Lung (tissue), 11 donors: ENCODE measurements at regions not wholly inside any gene's neighbourhood (a gene's known extent, or its start where the extent isn't known, plus 50 kb on each side); places are given as distances from the start of the nearest gene placed in this dataset.

ENCODE experiments used
- ATAC-seq: fragments of 200-7000 bp; cut with Tn5 transposase; one replicate; pipeline ENCODE4 v1.9.1; 2020; ENCODE audit warnings: moderate number of reproducible peaks; ENCODE audit not compliant: insufficient read depth, low FRiP score
- DNase-seq, 3 donors: peaks; one replicate each; pipeline ENCODE4 v3.0.0-alpha.2; 2013 to 2017
- H3K27ac ChIP-seq, 2 donors: one replicate each; pipeline ENCODE4 v1.5.1; 2013; ENCODE audit warnings: mild to moderate bottlenecking in 2 of 2, moderate library complexity in 2 of 2, control low read depth in 1 of 2, inconsistent platforms in 1 of 2, low read depth in 1 of 2, low read length in 1 of 2
- H3K27me3 ChIP-seq, 3 donors: one replicate each; pipeline ENCODE4 v1.5.1; 2013; ENCODE audit warnings: low read length in 2 of 3; ENCODE audit not compliant: control insufficient read depth in 3 of 3, insufficient read depth in 3 of 3
- H3K36me3 ChIP-seq, 4 donors: one replicate each; pipeline ENCODE4 v1.5.1; 2013; ENCODE audit warnings: low read length in 4 of 4, mild to moderate bottlenecking in 1 of 4, moderate library complexity in 1 of 4; ENCODE audit not compliant: control insufficient read depth in 4 of 4, insufficient read depth in 4 of 4
- H3K4me1 ChIP-seq, 5 donors: one replicate each; pipeline ENCODE4 v1.5.1; 2013; ENCODE audit warnings: low read length in 5 of 5, mild to moderate bottlenecking in 2 of 5, moderate library complexity in 1 of 5; ENCODE audit not compliant: control insufficient read depth in 5 of 5, insufficient read depth in 5 of 5
- H3K4me3 ChIP-seq: one replicate; pipeline ENCODE4 v1.5.1; 2013; ENCODE audit warnings: mild to moderate bottlenecking, control low read depth, moderate library complexity
- H3K9ac ChIP-seq, 2 donors: one replicate each; pipeline ENCODE4 v1.5.1; 2013; ENCODE audit warnings: low read length in 2 of 2, control low read depth in 1 of 2; ENCODE audit not compliant: insufficient read depth in 1 of 2
- H3K9me3 ChIP-seq, 4 donors: one replicate each; pipeline ENCODE4 v1.5.1; 2013; ENCODE audit warnings: low read length in 3 of 4, mild to moderate bottlenecking in 1 of 4, moderate library complexity in 1 of 4; ENCODE audit not compliant: control insufficient read depth in 4 of 4, insufficient read depth in 3 of 4
- CTCF ChIP-seq: IDR thresholded peaks from 2 replicates; pipeline ENCODE4 v1.5.1; 2012; ENCODE audit warnings: mild to moderate bottlenecking; ENCODE audit errors: control extremely low read depth, extremely low read depth
- WGBS, 2 donors: extraction: QIAGEN DNeasy Blood & Tissue Kit; methylation state at CpG; one replicate each; pipeline ENCODE4 v1.1.7; 2013; 5-methylcytosine and 5-hydroxymethylcytosine counted together
- donor health status: control.
- donor health status: control.
- donor health status: Bipolar disorder and iron deficiency.
- donor health status: healthy.
- donor health status: DM: yes; HTN: yes; CAD: no.

GRCh38 chr13:89857502-89857901 is 1490.0 kb upstream of the MIR17HG start:
- no peak for DNase-seq
- no peaks in the 10 kb centered on the region for H3K9me3 ChIP-seq
- H3K4me1 ChIP-seq = peaks cover 0 to 3% (median 0%) of the 10 kb centered on the region in 5 donors
- H3K4me3 ChIP-seq = no peak overlapping the region
- H3K9ac ChIP-seq = no peak overlapping the region
- no peaks in the 10 kb centered on the region for H3K27me3 ChIP-seq
- no peaks in the 10 kb centered on the region for H3K36me3 ChIP-seq
- H3K27ac ChIP-seq = no peak overlapping the region
- WGBS, 2 donors = 88 to 92% methylated on average over 3 of the region's 3 CpGs
- ATAC-seq = no peak
- no peak for TF ChIP-seq CTCF

GRCh38 chr13:89862011-89862690 is 1485.3 kb upstream of the MIR17HG start:
- WGBS, 2 donors = 94 to 95% methylated on average over 13 of the region's 13 CpGs

GRCh38 chr13:89862691-89863036 is 1484.8 kb upstream of the MIR17HG start:
- DNase-seq (no peak), ATAC-seq (no peak)
- H3K9me3 ChIP-seq = no peaks in the 10 kb centered on the region
- no peak overlapping the region for H3K27ac ChIP-seq
- H3K9ac ChIP-seq = no peak overlapping the region
- H3K4me1 ChIP-seq = no peaks in the 10 kb centered on the region
- H3K27me3 ChIP-seq = no peaks in the 10 kb centered on the region
- no peak for TF ChIP-seq CTCF
- WGBS, 2 donors = 76 to 78% methylated on average over 4 of the region's 4 CpGs
- H3K4me3 ChIP-seq = no peak overlapping the region
- no peaks in the 10 kb centered on the region for H3K36me3 ChIP-seq

More at GRCh38 chr13:89862011-89862690, 1485.3 kb upstream of the MIR17HG start:
- Histone ChIP-seq H3K4me1 (no peaks in the 10 kb centered on the region), H3K27ac (no peak overlapping the region), H3K9ac (no peak overlapping the region), H3K36me3 (no peaks in the 10 kb centered on the region), H3K9me3 (no peaks in the 10 kb centered on the region), H3K4me3 (no peak overlapping the region), H3K27me3 (no peaks in the 10 kb centered on the region)
- ATAC-seq = no peak
- DNase-seq = no peak
- no peak for TF ChIP-seq CTCF
